HG02885 (cell line): ENCODE measurements at regions not wholly inside any gene's neighbourhood (a gene's known extent, or its start where the extent isn't known, plus 50 kb on each side); places are given as distances from the start of the nearest gene placed in this dataset.
A peak's percentile ranks its signal among the peaks of the same experiment; 100 is the strongest.

ENCODE experiments used
- ATAC-seq: cut with Tn5 transposase; IDR thresholded peaks from one replicate; pipeline ENCODE4 v1.9.1; 2021; ENCODE audit warnings: mild to moderate bottlenecking; ENCODE audit not compliant: unreplicated experiment, poor library complexity

DNA sequence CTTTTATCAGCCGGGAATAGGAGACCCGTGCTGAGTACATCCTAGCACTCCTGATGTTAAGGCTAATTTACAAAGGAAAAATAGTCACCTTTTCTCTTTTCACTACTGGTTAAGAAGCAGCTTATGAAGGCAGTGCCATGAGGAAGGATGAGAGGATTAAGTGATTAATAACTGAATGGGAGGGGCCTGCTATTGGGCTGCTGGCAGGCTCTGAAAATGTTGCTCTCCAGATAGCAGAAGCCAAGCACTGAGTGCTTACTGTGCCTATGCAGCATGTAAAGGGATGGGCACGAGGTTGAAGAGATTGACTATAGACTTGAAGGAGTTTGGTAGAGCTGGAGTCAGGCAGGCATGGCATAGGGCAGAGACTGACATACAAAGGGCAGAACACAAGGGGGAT, 282.4 kb upstream of the THSD7B start:
- ATAC-seq = no peak

DNA sequence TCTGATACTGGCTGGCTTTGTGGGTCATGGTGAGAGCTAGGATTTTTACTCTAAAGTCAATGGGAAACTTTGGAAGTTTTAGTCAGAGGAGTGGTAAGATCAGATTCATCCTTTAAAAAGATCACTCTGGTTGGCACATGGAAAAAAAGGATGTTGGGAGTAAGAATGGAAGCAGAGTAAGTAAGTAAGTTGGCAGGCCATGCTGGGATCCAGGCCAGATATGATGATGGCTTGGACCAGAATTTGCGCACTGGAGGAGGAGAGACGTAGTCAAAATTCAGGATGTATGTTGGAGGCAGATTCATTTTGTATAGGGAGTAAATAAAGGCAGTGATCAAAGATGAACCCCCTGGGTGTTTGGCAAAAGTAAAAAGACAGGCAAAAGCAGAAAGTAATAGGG, 283.3 kb upstream of the THSD7B start:
- ATAC-seq = no peak

DNA sequence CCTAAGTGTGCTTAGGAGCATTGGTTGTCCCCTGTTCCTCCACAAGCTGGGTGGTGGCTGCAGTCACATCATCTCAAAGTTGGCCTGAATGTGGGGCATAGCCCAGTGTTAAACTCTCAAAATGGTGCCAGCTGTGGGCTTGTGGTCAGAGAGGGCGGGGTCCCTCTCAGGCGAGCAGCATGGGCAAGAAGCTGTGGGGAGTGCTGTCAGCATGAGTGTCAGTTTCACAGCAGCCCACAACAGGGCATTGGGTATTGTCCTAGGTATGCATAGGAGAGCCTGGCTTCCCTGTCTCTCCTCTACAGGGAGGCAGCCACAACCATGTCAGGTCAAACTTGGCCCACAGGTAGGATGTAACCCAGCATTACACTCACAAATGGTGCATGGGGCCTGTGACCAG, 285.6 kb upstream of the THSD7B start:
- no peak for ATAC-seq

DNA sequence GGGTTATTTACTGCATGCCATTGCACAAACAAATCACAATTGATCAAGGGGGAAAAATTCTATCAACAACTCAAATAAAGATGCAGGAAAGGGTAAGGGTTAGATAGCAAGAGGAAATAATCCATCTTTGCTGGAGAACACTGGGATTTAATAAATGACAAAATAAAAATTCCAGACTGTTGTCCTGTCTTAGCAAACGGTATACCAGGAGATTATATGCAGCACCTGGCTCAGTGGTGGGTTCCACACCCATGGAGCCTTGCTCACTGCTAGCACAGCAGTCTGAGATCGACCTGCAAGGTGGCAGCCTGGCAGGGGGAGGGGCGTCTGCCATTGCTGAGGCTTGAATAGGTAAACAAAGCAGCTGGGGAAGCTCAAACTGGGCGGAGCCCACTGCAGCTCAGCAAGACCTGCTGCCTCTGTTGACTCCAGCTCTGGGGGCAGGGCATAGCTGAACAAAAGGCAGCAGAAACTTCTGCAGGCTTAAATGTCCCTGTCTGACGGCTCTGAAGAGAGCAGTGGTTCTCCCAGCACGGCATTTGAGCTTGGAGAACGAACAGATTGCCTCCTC, 296.5 kb upstream of the THSD7B start:
- ATAC-seq = no peak

DNA sequence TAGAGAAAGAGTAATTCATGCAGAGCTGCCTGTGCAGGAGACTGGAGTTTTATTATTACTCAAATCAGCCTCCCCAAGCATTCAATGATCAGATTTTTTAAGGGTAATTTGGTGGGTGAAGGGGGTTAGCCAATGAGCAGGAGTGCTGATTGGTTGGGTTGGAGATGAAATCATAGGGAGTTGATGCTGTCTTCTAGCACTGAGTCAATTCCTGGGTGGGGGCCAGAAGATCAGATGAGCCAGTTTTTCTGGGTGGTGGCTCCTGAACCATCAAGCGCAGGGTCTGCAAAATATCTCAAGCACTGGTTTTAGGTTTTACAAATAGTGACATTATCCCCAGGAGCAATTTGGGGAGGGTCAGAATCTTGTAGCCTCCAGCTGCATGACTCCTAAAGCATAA, 312.8 kb upstream of the THSD7B start:
- no peak for ATAC-seq

DNA sequence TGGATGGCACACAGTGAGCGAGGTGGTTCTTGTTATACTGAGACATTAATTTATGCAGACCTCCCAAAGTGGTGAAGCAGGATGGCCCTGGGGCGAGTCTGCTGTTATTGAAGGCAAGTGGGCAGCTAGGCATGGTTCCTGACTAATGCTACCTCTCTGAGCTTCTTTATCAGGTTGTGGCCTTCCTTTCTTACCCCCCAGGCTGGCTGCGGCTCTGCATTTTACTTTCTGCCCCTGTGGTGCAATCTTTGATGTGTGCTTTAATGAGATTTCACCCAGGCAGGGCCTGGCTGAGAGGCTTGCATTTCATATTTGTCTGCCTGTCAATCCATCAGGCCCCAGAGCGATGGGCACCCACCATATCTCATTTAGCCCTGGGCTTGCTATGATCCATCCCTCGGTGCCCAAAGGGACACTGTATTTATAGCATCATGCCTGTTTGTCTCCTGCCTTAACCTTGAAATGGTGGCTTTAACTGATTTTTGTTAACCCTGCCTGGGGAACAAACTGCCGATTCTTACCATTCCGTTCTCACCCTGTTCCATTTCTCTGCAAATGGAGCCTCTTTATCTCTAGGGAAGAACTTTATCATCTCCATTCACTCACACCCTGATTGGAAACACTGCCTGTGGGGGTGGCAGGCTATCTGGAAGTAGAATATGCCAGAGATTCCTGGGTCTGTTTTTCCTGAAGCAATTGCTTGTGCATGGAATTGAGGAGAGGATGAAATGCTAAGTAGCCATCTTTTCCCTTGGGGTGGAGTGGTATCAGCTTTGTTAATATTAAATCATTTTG, 316.2 kb upstream of the THSD7B start:
- ATAC-seq = no peak

DNA sequence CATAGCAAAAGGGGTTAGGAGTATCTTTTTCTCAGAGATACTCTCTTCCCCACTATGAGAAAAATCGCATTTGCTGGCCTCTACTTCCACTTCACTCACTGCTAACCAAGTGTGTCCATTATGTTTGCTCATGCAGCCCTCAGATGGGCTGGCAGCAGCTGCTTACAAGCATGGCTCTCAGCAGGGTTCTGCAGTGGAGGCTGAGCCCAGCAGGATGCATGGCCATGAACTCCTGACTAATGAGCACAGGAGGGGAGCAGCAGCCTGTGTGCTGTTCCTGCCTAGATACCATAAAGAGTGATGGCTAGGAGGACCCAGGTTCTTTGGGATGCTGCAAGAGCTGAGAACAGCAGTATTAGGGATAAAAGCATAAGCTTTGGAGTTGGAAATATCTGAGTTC, 316.9 kb upstream of the THSD7B start:
- ATAC-seq = no peak

DNA sequence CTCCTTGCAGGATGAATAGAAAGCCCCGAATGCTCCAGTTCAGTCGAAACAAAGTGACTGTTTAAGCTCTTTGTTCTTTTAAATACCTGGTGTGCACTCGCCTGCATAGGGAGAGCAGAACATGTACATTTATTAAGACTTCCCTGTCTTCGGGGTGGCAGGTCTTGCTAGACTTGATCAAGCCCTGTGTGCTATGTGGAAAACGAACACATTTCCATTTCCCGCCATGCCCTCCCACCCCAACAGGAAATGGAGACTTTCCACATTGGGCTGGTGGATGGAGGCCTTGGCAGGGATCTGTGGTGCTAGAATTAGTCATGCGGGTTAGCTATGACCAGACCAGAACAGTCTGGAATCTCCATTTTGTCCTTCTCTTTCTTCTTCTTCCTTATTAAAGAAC, 321.0 kb upstream of the THSD7B start:
- ATAC-seq = no peak

DNA sequence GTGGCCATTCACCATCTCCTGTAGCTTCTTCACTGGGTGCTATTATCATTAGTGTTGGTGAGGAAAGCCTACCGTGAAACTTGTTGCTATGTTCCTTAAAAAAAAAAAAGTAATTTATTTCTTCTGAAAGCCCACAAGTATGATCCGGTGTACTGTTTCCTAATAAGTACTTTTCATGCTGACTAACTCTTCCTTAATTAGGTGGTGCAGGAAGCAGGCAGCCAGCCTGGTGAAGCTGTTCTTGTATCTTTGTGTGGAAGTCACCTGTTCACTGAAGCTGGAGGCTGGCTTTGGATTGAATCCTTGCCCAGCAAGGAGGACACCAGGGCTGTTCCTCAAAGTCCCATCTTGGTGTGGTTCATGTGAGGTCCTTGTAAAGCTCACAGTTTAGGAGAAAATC, 321.7 kb upstream of the THSD7B start:
- no peak for ATAC-seq

DNA sequence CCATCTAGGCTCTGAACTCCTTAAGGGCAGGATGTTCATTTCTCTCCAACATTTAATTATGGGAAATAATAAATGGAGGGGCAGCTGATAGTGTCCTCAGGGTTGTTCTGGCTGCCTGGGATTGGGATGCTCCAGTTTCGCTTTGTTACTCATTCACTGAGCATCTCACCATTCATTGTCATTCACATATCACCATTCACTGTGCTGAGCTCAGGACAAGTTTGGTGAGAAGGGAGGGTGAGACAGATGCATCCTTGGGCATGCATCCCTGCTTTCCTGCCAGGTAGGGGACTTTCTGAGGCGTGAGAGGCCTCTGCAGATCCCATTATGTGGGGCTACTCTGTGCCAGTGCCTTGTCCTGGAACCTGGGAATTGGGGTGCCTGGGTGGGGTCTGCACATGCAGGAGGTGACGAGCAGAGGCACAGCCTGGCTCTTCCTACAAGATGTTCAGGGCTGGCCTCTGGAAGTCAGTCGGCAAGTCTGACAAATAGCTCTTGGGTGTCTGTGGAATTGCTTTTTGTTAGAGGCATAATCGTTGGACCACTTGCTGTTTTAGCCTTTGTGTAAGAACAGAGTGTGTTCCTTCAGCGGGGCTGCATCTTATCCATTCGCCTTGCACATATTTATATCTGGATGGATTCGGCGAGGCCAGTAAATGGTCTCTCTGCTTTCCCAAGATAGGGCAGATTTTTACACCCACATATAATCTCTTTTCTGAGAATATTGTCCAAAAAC, 323.2 kb upstream of the THSD7B start:
- no peak for ATAC-seq

DNA sequence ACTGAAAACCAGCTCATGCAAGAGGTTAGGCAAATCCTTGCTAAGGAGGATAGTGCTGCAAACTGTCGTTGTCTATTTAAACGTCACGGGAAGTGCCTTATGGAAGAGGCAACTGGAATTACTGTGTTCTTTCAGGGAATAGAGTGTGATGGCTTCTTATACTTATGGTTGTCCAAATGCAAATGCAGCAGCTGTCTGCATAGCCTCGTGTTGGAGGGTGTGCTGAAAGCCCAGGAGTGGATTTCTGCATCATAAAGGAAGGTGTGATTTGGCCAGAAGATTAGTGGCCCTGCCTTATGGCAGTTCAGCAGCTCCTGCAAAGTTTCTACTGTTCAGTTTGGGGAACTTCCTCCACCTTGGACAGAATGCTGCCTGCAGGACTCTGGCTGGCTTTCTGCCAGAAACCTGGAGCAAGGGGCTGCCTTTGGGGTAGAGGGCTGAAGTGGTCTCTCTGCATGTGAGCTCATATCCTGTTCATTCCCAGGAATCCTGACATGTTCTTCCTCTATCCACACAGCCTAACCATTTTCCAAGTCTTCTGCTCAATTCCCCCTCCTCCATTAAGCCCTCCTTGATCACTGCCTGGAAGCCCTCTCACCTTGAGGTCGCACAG, 321.2 kb upstream of the CXCR4 start:
- ATAC-seq = no peak

DNA sequence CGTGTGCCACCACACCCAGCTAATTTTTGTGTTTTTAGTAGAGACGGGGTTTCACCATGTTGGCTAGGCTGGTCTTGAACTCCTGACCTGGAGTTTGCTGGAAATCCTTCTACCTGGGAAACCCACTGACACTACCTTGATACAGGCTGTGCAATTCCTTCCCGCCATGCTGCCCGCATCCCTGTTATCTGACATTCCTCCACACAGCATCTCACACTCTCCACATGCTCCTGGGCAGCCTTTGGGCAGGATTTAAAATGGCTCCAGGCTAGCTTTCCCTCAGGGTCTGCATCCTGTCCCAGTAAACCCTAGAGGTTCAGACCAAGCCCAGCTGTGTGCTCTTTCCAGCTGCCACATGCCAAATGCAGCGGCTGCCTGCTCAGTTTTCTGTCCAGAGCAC, 319.5 kb upstream of the CXCR4 start:
- no peak for ATAC-seq

DNA sequence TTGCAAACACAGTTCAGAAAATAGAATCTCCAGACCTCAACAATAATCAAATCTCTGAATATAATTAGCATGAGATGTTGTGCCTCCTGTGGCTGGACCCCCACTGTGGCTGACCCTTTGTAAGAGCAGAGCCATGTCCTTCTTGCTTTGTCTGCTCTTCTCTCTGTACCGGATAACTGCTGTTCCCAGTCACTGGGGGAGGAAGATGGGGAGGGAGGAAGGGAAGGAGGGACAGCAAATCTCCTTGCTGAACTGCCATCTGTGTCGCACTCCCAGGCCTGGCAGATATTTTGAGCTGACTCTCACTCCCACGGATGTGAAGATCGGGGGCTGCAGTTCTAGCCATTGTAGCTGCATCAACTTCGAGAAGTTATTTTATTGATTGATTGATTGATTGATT, 319.0 kb upstream of the CXCR4 start:
- ATAC-seq = no peak

DNA sequence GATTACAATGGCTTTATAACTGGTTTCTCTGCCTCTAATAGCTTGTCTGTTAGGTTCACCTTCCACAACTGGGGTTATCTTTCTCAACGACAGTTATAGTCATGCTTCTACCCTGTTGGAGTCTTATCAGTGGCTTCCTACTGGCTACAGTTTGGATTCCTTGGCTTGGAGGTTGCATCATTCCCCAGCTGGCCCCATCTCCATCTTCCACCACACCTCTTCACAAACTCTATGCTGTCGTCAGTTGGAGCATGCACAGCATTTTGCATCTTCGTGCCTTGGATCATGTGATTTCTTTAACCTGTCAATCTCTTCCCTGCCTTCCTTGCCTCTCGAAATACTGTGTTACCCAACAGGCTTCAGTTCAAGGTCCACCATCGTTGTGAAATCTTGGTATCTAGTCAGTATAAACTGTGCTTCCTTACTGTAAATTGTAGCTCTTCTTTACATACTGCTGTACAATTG, 316.3 kb upstream of the CXCR4 start:
- ATAC-seq = no peak

DNA sequence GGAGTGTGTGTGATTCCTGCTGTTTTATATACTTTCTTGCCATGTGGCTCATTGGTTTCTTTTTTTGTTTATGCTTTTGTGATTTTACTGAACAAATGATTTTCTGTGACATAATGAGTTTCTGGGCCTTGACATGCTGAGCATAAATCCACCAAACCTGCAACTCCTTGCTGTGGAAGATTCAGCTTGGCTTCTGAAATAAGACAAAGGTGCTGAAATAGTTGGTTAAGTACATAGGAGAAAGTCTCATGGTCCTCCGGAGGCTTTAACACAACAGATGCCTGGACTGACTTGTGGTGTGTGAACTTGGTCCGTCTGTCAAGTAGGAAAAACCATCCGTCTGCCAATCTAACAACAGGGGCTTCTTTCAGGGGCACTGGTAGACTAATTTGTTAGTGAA, 315.3 kb upstream of the CXCR4 start:
- no peak for ATAC-seq

DNA sequence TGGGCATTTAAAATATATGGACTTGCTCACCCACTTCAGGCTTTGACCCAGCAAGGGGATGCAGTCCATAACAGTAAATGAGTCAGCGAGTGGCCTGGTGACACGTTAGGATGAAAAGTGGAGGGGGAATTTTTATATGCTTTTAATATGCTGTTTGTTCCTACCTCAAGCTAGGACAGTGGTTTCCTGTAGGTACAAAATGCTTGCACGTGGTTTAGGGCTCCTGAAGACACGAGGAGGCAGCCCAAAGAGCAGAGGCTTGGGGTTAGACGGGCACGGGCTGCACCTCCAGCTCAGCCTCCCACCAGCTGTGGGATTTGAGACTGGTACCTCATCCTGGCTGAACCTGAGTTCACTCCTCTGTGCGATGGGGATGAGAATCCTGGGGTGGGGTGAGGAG, 306.2 kb upstream of the CXCR4 start:
- no peak for ATAC-seq

DNA sequence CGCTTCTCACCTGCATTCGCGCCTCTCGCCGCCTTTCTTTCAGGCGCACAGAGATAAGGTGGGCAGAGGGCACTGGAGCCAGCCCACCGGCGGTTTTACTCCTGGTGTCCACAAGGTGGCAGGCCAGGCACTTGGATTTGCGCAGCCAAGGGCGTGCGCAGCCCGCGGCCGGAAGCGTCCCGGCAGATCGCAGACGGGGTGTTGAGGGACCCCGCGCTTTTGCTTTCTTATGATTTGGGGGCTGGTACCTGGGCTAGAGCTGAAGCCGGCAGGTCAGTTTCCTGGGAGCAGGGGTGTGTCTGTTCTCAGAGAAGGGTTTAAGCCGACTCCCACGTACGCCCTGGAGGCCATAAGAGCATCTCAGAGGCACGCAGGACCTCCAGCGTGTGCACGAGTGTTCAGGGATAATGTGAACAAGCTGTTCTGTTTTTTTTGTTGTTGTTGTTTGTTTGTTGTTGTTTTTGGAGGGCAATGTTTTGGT, 305.6 kb upstream of the CXCR4 start:
- peak; percentile 99 for ATAC-seq

DNA sequence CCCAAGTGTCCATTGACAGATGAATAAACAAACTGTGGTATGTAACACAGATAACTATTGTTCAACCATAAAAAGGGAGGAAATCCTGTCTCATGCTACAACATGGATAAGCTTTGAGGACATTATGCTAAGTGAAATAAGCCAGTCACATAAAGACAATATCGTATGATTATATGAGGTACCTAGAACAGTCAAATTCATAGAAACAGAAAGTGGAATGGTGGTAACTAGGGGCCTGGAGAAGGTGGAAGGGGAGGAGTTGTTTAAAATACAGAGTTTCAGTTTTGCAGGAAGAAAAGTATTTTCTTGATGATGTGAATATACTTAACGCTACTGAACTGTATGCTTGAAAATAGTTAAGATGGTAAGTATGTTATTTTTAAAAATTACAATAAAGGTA, 304.6 kb upstream of the CXCR4 start:
- no peak for ATAC-seq

DNA sequence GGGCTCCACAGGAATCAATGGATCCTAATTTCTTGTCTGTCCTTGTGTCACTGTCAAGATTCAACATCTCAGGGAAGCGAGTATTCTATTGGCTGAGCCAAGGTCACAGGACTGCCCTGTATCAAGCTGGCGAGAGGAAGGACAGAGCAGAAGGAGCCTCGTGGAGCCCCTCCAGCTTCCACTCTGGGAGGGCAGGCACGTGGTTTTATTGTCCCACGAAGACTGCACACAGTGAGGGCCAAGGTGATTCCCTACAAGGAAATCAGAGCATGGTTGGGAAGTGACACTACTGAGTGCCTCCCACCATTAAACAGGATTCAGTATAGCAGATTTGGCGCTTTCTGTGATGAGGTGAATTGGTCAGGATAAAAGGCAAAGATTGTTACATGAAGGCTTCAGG, 302.4 kb upstream of the CXCR4 start:
- no peak for ATAC-seq

DNA sequence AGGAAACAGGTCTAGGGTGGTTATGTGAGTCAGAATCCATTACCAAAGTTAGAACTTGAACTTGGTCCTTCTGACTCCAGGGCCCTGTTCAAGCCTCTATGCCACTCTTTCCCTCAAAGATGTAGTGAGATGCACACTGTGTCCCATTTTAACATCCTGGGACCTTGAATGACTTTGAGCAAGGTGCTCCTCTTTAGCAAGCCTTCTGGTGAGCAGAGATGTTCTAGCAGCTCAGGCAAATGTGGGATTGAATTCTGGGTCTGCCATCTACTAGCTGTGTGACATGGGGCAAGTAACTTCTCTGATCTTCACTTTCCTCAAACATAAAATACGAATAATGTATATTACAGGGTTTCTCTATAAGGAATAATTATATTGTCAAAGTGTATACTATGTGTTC, 294.0 kb upstream of the CXCR4 start:
- ATAC-seq = no peak

DNA sequence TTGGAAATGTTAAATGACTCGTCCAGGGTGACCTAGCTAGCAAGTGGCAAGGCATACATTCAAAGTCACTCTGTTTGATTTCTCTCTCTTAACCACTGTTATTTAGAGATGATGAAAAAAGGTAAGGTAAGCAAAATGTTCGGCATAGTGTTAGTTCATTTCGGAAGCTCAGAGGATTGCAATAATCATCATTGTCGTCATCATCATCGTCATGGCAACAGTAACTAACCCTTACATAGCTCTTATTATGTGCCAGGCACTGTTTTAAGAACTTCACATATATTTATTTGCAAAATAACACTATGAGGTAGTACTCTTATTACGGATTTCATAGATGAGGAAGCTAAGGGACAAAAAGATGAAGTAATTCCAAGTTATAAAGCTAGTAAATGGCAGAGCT, 292.7 kb upstream of the CXCR4 start:
- ATAC-seq = no peak
